Activated T-helper 1 cell treated with Interleukin-2 at 50 U/mL for 16 hours (primary cell): ENCODE measurements at regions not wholly inside any gene's neighbourhood (a gene's known extent, or its start where the extent isn't known, plus 50 kb on each side); places are given as distances from the start of the nearest gene placed in this dataset.
A peak's percentile ranks its signal among the peaks of the same experiment; 100 is the strongest.

ENCODE experiments used
- DNase-seq: peaks from one replicate; pipeline ENCODE4 v3.0.0-alpha.2; 2020; ENCODE audit warnings: low read depth

DNA sequence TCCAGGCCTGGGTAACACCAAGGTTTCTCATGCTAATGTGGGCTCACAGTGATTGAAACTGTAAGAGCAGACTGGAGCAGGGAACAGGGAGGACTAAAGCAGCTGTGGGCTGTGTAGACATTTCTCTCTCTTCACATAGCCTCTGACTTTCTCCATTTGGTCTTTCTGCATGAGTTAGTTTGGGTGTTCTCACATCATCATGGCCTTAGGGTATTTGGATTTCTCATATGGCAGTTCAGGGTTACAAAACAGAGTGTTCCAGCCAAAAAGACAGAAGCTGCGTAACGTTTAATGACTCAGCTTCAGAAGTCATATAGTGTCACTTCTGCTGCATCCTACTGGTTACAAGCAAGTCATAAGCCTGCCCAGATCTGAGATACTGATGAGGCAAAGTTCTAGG is 52.0 kb upstream of the OSBPL8 start:
- no peak for DNase-seq

DNA sequence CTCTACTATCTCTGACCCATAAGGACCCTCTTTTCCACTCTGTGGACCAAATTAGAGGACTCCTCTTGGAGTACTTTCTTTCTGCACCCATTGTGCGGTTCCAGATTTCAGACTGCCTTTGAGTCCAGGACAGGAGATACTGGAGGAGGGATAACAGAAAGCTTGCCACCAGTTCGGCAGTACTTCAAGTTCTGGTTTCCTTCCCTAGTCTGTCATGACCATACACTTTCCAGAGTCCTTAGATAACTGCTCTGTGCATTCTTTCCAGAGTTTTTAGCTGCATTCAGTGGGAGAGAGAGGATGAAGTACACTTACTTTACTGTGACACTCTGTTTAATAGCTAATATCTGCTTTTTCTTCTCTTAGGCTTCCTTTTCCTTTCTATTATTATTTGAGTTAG is 54.8 kb upstream of the OSBPL8 start:
- DNase-seq: no peak

DNA sequence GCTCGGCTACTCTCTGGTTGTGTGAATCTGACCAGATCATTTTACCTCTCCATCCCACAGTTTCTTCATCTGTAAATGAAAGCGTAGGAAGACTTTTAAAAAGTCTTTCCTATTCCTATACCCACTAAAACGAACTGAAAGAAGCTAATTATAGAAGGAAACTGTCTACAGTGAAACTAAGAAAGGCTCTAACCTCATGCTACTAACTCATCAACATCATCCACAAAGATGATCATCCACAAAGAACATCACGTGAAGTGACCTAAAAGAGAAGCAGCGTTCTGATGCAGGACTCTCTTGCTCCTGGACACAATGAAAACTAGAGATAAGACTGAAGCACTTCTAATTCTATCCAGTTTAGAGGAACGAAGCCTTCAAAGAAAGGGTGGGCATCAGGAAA is 58.5 kb upstream of the OSBPL8 start:
- no peak for DNase-seq

DNA sequence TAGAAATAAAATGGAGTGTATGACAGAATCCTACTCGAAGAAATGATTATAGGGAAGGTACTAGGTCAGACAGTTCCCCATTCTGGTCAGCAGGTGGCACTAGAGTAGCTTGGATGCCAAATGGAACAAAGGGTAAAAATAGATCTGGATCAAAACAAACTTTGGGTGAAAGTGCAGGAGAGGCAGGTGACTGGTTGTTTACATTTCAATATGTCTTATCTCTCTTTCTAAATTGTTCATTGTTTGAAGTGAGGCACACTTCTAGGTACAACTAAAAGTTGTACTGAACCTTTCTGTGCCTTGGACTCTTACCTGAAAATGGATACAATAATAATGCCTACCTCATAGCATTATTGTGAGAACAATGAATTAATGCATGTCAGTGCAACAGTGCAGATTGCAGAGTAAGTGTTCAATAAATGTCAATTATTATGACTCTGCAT is 62.0 kb upstream of the OSBPL8 start:
- DNase-seq: peak; percentile 36

DNA sequence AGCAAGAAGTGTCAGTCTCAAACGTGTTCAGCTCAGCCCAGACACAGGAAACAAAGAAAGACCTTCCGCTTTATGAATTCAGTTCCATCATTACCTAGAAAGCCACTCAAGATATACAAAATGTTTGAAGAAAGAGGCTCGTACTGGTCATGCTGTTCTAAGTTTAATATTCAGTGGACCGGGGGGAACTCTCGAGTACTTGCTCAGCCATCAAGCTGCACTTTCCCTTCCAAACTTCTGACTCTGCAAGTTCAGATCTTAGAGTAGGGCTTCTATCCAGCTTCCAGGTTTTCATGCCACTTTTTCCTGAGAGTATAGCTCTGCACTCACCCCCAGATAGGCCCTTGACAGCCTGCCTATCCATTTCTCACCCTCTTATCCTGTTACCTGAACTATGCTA is 62.8 kb upstream of the OSBPL8 start:
- DNase-seq: no peak

DNA sequence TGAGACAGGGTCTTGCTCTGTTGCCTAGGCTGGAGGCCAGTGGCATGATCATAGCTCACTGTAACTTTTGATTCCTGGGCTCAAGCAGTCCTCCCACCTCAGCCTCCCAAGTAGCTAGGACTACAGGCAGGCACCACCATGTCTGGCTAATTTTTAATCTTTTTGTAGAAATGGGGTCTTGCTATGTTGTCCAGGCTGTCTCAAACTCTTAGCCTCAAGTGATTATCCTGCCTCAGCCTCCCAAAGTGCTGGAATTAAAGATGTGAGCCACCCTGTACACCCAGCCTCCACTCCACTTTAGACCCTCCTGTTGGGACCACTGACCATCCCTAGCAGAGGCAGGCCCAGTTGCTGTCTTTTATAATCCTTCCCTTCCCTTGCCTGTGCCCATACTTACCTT is 63.3 kb upstream of the OSBPL8 start:
- DNase-seq: no peak

DNA sequence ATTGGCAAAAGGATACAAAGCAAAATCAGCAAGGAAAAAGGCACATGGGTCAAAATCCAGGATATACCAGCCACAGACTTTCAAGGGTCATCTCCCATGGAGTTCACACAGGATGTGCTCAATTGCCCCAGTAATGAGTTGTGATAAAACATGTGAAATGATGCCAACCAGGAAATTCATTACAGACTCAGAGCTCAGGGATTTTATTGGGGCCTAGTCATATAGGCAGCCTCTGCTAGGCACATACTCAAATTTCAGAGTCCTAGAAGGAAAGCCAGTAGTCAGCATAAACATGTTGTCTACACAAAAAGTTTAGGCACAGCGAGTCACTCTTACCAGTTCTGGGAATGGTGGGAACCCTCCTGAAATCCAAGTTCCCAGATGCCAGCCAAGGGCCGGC is 64.4 kb upstream of the OSBPL8 start:
- DNase-seq: no peak

DNA sequence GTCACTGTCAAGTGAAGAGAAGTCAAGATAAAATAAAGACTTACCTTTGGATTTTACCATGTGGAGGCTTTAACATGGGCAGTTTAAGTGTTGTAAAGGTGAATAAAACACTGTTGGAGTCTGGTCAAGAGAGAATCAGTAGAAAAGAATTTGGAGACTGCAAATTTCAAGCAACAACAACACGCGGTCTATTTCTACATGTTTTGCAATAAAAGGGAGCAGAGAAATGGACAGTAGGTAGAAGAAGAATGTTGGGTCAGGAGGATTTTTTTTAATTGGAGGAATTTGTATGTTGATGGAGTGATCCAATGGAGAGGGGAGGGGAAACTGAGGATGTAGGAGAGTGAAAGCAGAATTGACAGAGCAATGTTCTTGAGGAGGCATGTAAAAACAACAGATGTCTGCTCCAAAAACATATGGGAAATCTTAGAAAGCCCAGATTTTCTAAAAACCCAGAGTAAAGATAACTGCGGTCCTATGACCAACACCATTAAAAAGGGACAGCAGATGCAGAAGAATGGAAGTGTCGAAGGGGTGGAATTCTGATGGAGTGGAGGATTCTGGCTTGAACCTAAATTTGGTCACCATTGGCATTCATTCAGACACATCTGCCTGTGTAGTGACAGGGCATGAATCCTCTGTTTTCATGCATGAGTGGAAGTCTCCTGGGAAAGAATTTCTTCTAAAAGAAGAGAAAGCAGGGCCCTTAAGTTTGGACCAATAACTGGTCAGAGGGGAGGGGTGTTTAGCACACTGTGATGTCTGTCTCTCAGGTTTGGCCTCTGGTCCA is 68.0 kb upstream of the OSBPL8 start:
- no peak for DNase-seq

DNA sequence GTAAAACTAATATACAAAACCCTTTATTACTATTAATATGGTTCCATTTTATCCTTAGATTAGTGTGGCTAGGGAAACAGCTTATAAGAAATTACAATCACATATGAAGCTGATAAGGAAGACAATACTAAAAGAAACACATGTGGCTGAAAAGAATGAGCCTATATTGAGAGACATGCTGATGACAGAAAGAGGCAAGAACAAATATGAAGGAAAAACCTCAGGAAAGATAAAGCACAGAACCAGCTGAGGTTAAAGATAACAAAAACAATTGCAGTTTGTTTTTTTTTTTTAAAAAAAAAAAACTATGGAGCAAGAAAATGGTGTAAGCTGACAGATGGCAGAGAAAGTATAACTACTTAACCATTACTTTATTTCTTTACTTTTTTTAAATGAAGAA is 69.2 kb upstream of the OSBPL8 start:
- DNase-seq: no peak

DNA sequence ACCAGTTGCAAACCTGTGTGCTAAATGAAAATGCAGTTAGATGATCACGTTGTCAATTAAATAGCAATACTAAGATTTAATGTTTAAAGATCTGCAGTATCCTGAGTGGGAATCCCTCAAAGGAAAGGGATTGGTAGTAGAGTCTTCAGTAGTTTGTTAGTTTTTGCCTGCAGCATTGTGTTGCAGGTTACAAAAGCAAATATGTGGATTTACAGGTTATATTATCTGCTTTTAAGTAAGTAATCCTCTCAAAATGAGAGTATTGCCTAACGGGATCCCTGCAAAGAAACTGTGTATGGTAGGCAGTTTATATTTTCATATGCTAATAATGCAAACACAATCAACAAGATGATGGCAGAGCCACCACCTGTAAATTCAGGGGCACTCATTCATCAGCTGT is 72.2 kb upstream of the OSBPL8 start:
- DNase-seq: no peak

DNA sequence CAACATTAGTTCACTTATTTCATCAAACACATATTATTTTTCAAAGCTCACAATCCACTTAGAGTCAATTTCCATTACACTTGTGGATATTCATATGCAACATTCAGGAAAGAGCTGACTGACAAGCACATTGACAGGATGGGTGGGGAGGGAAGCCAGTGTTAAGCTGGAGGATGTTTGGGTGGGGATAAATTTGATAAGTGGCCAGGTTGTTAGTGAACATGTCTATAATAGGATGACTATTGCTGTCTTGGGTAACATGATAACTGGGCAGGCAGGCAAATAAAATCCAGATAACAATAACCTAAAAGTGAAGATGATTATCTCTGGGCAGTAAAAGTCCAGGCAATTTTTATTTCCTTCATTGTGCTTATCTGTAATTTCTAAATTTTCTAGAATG is 73.8 kb upstream of the OSBPL8 start:
- no peak for DNase-seq

DNA sequence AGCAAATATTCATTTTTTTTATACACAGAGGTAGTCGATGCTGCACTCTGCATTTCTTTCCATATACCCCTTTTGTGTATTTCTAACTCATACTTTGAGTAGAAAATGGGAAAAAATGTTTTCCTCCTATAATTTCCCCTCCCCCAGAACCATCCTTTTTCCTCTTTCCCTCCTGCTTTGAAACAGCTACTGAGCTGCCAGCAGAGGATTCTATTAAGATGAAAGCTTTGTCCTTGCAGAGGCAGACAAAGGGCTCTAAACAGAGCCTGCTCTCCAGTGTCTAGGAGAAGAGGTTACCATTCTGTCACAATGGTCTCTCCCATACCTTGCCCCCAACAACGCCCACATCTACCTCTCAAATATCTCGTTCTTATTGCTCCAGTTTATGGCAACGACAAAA is 74.6 kb upstream of the OSBPL8 start:
- DNase-seq: no peak

DNA sequence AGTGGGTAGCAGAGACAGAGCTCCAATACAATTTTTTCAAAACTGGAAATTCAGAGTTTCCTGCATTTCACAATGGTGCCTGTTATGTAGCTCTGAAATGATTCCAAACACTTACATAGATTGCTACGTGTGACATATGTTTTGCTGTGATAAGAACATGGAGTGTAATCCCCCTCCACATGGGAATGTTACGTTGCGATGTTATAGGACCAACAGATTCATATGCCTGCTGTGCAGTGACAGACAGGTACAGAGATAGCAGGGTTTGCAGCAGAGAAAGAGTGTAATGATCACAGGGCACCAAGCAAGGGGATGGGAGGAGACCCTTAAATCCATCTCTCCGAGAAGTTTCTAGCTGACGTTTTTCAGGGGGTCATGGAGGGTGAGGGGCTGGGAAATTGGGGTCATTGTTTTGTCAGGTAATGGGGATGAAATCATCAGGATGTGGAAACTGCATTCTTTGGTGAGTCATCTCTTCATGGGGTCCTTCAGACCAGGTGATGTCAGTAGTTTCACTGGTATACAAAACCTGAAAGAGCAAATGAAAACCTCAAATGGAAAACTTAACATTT is 76.6 kb upstream of the OSBPL8 start:
- DNase-seq: no peak

DNA sequence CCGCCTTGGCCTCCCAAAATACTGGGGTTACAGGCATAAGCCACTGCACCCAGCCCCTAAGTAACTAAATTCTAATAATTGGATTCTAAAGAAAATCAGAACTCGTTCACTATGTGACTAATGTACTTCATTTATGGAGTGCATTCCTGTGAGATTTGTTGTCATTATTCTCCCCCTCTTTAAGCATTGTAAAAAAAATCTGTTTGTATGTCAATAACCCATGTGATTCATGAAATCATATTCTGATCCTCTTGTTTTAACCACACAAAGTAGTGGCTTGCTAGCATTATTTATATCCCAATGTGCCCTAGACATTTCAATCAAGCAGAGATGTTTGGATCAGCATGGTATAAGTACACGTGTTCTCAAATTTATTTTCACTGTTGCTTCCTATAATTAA is 78.2 kb upstream of the OSBPL8 start:
- DNase-seq: no peak

DNA sequence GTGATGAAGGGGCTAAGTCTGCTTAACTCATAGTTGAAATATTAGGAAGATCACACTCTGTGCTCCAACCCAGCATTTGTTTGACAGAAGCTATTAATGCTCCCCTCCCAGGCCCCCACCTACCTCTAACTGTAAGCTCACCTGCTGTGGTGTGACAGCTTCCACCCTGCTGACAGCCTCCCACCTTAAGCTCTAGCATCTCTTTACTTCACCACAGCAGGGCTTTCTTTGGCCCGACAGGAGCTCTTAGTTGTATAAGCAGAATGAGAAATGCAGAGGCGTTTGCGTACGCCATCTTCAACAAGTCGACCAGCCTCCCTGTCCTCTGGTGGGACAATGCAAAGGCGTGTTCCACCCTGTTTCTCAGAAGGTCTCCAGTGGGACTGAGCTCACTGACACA is 80.1 kb upstream of the OSBPL8 start:
- DNase-seq: no peak

DNA sequence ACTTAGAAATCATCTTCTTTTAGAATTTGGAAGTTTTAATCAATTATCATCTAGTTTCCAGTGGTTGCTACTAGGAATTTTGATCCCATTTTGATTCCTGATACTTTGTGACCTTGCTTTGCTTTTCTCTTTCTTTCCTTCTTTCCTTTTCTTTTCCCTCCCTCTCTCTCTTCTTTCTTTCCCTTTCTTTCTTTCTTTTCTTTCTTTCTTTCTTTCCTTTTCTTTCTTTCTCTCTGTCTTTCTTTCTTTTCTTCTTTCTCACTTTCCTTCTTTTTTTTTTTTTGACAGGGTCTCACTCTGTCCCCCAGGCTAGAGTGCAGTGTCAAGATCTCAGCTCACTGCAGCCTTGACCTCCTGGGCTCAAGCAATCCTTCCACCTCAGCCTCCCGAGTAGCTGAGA is 81.5 kb upstream of the OSBPL8 start:
- no peak for DNase-seq

DNA sequence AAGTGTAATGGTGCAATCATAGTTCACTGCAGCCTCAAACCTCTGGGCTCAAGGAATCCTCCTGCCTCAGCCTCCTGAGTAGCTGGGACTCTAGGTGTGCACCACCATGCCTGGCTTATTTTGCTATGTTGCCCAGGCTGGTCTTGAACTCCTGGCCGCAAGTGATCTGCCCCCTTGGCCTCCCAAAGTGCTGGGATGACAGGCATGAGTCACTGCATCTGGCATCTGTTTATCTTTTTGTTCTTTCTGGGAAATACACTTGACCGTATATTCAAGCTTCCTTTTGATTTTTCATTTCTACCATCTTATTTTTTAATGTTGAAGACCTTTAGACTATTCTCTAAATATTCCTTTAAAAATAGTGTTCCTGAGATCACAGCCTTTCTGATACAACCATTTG is 82.4 kb upstream of the OSBPL8 start:
- no peak for DNase-seq

DNA sequence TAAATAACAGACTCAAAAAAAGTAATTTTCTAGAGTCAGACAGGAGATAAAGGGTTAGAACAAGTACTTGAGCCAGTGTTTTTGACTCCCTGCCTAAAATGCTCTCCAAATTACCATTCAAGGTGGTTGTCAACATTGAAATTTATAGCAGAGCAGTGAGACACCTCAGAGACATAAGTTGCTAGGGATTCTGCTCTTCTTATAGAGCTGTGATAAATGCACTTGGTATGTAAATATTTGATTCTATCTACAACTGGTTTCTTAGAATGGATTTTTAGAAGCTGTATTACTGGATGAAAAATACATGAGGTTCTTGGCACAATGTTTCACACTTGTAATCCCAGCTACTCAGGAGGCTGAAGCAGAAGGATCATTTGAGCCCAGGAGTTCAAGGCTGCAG is 83.9 kb upstream of the OSBPL8 start:
- no peak for DNase-seq

DNA sequence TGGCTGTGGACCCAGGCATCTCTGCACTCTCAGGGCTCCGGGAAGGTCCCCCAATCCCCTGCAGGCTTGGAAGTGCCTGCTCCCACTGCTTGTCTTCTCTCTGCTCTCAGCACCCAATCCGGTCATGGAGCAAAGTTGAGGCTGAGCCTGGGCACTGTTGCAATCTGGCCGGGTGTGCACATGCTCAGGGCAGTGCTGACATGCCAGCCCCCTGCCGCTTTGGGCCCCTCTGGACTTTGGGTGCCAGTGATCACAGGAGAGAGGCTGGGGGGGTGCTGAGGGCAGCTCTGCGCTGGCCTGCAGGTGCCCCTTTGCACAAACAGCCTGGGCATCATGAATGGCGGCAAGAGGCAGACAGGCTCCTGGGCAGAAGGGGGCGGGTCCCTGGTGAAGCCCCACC is 85.4 kb upstream of the OSBPL8 start:
- no peak for DNase-seq

DNA sequence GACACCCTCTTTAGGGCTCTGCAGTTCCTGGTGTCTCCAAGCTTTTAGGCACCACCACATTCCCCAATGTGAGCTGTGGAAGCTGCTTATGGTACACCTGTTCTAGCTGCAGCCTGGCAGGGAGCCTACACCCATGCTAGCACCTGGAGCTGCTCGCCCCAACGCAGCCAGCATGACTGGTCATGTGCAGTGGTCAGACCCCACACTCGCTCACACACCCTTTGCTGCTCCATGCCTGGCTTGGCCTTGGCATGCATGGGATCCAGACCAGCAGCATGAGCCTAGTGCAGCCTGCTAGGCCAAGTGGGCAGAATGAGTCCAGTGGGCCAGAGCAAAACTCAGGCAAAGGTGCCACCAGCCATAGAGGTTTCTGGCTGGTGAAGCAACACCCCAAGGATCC is 86.4 kb upstream of the OSBPL8 start:
- DNase-seq: no peak

DNA sequence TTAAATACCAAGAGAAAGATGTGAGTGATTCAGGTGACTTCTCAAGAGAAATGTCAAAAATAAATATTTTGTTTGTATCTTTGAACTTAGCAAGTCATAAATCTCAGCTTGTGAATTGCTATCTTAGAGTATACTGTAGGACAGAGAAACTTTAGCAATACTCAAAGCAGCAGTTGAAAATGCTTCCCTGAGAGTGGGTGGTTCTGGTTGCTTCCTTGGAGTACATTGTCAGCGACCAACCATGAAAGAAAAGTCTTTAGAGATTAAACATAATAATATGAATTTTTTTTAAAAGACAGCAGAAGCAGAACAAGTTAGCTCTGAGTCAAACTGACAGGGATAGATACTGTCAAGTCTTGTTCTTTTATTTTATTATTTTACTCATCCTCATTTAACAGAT is 86.8 kb upstream of the OSBPL8 start:
- no peak for DNase-seq

DNA sequence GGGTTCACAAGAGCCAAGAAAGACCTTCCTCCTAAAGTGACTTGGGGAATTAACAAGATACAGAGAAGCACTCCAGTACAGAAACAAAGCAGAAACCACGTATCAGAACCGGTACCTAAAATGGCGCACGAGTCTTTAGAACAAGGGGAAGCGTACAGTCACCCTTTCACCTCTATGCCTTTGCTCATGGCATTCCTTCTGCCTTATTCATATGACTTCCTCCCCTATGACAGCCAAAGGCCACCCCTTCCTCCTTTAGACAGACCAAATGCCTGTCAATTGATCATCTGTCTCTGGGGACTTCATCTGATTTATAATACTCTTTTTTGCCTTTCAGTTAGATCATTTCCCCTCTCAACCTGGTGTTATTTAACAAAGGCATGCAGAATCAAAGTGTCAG is 89.5 kb upstream of the OSBPL8 start:
- no peak for DNase-seq

DNA sequence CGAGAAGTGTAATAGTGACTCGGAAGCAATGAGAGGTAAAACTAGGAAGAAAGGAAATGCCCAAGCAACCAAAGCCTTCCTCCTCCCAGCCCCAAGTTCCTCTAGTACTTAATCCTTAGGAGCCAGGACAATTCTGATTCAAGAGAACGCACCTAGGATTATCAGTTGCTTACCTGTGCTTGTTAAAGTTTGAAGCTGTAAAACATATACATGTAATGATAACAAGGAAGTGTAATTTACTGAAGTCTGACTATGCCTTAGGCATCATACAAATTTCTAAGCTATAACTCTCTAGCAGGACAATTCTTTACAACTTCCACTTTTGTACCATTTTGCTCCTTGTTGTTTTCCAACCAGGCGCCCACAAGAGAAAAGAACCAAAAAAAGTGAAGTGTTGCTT is 92.8 kb upstream of the OSBPL8 start:
- no peak for DNase-seq

DNA sequence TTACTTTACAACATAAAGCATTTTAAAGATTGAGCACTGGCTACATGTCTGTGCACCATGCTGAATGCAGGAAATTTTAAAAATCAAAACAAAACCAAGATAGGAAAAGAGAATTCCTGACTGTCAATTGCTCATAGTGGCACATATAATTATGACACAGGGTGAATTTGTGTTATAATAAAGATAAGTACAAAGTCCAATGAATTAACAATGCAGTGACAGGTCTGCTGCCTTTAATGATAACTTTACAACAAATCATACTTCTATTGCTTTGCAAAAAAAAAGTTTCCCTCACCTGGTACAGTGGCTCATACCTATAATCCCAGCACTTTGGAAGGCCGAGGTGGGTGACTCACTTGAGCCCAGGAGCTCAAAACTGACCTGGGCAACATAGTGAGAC is 93.8 kb upstream of the OSBPL8 start:
- no peak for DNase-seq
